Fibroblast of skin of left biceps (primary cell): ENCODE measurements at regions not wholly inside any gene's neighbourhood (a gene's known extent, or its start where the extent isn't known, plus 50 kb on each side); places are given as distances from the start of the nearest gene placed in this dataset.

Experiments used
- DNase-seq, 2 experiments: peaks; one replicate each; pipeline ENCODE4 v3.0.0-alpha.2; 2013; ENCODE audit warnings: low read depth in 2 of 2

DNA sequence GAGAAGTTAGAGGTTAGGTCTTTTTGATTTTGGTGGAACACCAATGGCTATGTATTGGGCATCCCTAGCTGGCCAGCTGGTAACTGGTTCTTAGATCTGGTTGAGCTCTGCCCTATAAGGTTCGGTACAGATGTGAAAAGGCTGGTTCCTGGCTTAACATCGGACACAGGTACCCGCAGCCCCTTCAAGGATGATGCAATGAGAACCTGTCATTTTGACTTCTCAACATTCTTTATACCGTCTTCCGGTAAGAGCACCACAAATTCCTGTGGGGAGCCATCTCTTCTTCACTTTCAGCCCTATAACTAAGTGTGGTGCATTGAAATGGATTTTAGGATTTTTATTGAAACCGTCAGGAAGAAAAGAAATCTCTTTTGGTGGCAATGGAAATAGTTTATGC lies 222.8 kb downstream of the ADAMTS9 start:
- DNase-seq = no peak

DNA sequence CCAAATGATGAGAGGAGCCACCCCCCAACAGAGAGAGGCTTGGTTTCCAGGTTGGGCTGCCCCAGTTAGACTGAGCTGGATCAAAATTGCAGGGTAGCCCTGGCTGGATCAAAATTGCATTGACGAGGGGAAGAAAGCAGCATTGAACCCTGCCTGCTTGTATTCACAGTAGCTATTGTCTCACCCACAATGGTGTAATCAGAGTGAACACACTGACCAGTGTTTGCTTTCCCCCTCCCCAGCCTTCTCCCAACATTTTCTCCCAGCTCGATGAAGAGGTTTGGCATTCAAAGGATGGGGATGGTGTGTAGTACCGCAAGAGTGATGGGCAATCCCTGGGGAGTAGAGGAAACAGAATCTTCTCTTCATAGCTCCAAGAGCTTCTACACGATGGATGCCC lies 223.8 kb downstream of the ADAMTS9 start:
- no peak for DNase-seq

- peak; percentile 87 for DNase-seq
Measured at GRCh38 chr3:64462203-64462602, 225.6 kb downstream of the ADAMTS9 start.

DNA sequence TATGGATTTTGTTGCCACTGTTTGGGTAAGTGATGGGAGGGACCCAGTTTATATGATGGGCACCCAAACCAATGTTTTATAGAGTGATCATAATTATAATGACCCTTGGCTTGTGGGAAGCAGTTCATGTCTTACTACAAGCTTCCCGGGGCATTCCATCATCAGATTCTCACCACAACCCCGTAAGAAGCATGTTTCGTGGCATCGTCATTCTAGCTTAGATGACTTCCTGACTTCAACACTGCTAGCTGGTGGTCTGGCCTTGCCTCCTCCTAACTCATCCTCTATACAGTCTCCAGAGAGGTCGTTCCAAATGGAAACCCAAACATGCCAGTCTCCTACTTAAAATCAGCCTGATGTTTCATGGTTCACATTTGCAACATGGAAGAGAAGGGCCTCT lies 226.9 kb downstream of the ADAMTS9 start:
- peak; percentile 74 to 77 for DNase-seq

- DNase-seq = no peak
Measured at GRCh38 chr3:64460141-64460730, 227.6 kb downstream of the ADAMTS9 start.

DNA sequence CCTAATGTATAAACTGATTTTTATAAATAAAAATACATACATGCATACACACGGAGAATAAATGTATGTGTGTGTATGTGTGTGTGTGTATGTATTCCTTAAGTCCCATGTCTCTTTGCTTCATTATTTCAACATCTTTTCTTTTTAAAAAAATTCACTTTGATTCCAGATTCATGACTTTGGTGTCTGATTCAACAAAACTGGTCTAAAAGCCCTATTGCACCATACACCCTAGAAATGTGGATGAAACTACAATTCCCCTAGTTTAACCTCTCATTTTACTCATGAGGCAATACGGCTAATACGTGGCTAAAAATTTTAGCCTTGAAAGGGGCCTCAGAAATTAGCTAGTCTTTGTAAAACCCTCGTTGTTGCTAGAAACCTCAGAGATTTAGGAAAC lies 228.1 kb downstream of the ADAMTS9 start:
- peak; percentile 44 to 46 for DNase-seq

GRCh38 chr3:64457811-64458210 lies 230.0 kb downstream of the ADAMTS9 start:
- no peak for DNase-seq

DNA sequence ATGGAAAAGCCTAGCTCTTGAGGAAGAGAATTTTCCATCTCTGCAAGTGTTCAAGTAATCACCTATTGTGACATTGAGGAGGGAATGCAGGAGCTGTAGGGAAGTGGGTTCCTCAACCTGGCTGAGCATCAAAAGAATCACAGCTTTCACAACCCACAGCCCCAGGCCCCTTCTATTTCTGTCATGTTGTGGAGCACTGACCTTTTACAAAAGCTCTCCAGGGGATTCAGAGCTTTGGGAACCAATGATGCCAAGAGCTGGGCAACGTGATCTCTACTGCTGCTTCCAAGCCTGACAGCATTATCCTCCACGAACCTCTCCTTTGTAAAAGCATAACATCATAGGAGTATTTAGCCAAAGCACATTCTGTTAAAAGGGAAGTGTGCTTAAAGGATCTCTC lies 231.1 kb downstream of the ADAMTS9 start:
- DNase-seq = no peak

DNA sequence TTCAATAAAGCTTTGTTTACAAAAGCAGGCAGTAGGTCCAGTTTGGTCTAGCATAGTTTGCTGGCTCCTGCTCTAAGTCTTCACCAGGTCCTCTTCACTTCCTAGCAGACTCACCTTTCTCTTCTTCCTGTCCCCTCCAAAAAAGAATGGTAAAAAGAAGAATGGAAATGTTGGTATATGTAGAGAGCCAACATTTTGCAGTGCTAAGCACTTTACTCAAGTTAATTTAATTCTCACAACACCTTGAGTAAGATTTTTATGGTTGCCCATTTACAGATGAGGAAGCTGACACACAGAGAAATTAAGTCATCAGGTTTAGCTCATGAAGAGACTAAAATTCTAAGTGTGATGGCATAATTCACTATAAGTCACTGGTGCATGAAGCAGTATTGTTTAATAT lies 230.1 kb upstream of the PRICKLE2 start:
- no peak for DNase-seq

GRCh38 chr3:64454768-64455167 lies 229.5 kb upstream of the PRICKLE2 start:
- no peak for DNase-seq

DNA sequence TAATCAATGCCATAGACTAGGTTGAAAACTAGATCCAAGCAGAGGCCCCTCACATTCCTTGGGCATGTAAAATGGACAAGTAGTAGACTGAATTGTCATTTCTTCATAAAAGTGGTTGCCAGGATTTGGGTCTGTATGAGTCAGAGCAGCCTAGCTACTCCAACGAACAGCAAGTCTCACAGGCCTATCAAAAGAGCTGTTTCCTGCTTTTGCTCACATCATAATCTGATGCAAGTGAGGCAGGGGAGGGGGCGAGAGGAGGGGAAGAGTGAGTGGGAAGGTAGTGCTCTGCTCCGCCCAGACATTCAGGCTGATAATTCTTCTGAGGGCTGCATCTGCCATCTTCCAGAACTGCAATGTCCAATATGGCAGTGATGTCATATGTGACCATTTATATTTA lies 228.9 kb upstream of the PRICKLE2 start:
- peak; percentile 39 to 40 for DNase-seq

- no peak for DNase-seq
Measured at GRCh38 chr3:64451283-64452012, 226.2 kb upstream of the PRICKLE2 start.

- DNase-seq = no peak
Measured at GRCh38 chr3:64450396-64450956, 225.2 kb upstream of the PRICKLE2 start.

- no peak for DNase-seq
Measured at GRCh38 chr3:64449026-64449425, 223.8 kb upstream of the PRICKLE2 start.

DNA sequence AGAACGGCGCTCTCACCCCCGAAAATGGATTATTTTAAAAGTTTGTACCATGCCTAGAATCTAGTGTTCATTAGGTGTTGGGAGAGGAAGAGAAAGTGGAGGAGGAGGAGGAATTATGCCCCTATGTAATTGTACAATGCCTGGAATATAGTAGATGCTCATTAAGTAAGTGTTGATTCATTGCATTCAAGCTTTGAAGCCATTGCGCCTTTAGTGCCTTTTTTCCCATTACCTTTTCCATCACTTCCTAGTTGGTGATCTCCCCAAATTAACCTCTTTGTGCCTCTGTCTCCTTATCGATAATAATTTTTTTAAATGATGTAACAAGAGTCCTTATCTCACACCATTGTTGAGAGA lies 220.7 kb upstream of the PRICKLE2 start:
- DNase-seq = no peak

GRCh38 chr3:64445109-64445943 lies 220.1 kb upstream of the PRICKLE2 start:
- no peak for DNase-seq

DNA sequence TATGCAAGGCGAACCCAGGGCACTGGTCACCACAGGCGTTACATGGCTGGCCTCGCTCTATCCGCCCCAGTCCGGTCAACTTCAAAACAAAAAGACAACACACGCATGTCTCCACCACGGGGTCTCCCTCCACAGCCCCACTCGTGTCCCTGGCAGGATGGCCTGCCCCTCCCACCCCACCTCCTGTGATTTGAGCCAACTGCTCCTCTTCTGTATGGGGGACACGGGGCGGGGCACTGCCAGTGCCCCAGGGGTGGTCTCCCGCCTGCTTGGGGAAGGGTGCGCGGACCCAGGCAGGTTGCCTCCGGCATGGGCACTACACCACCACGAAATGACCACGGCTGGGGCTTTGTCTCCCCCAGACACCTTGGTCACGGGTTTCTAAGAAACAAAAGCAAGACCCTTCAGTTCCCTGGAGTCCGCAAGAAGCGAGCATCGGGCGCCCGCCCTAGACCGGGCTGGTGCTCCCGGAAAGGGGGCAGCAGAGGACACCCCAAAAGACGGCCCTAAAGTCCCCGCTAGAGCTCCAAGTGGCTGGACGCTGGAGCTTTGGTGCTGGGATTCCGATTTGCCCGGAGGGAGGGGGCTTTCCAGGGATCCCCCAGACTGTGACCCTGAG lies 219.3 kb upstream of the PRICKLE2 start:
- DNase-seq = no peak

- peak; percentile 62 for DNase-seq
Measured at GRCh38 chr3:64443546-64444381, 218.5 kb upstream of the PRICKLE2 start.

- DNase-seq = no peak
Measured at GRCh38 chr3:64441861-64442260, 216.6 kb upstream of the PRICKLE2 start.

DNA sequence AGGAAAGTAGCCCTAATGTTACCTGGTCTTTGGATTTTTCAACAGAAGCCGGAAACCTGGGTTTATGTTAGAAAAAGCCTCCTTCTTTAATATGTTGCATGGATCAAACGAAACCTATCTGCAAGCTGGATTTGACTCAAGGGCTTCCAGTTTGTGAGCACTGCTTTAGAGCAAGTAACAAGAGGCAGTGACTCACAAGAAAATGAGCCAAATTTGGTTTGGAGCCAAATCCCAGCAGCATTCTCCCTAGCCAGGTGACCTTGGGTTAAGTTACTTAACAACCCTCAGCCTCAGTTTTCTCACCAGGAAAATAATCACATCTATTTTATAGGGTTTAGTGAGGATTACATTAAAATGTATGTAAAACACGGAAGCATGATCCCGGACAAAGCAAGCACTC lies 215.2 kb upstream of the PRICKLE2 start:
- DNase-seq = peak; percentile 42 to 55

DNA sequence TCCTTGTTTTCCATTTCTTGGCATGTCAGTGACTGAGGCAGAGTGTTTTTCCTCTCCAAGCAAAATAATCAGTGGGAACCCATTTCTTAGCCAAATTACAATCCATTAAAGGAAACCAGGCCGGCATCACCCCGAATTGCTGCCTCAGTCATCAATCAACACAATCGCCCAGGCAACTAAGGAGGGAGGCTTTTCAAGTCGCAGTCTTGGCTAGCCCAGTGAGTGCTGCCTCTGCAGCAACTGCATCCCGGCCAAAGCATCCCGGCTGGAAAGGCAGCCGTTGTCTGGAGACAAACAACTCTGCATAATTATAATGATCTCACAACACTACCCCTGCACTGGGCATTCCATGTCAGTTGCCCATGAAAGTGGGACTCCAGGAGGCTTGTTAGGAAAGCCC lies 213.5 kb upstream of the PRICKLE2 start:
- DNase-seq = no peak
